HCT116 (cell line): ENCODE measurements at regions not wholly inside any gene's neighbourhood (a gene's known extent, or its start where the extent isn't known, plus 50 kb on each side); places are given as distances from the start of the nearest gene placed in this dataset.

Experiments used
- ATAC-seq: fragments of 200-7000 bp; cut with Tn5 transposase; 2 replicates; pipeline ENCODE4 v1.9.1; 2020; ENCODE audit warnings: mild to moderate bottlenecking, moderate library complexity
- BruUV-seq: library from RNA; stranded (reverse); fragments of 400-500 nt; replicated peaks from 2 replicates; lab custom pipeline; 2021; lab: Mats Ljungman, UMichigan
- CTCF ChIA-PET: fragments of 300-600 bp; sonication (Branson Sonifier 250); formaldehyde crosslinking; loops from one replicate; lab custom pipeline; 2021; ENCODE audit warnings: antibody characterized with exemption; lab: Charles Lee
- POLR2A ChIA-PET: fragments of 300-600, 350-600 bp; sonication (Branson Sonifier 250); formaldehyde crosslinking; loops from one replicate; lab custom pipeline; 2021; ENCODE audit warnings: antibody characterized with exemption; lab: Charles Lee
- RAD21 ChIA-PET, 2 experiments: fragments of 300-600 bp; sonication (Branson Sonifier 250); formaldehyde crosslinking; loops; one replicate each; lab custom pipeline; 2023; ENCODE audit warnings: low total read pairs in 2 of 2; ENCODE audit not compliant: uncharacterized antibody in 2 of 2, unreplicated experiment in 2 of 2, low non-redundant PET in 1 of 2; lab: Charles Lee
- DNase-seq: peaks from one replicate; pipeline ENCODE4 v3.0.0-alpha.2; 2010; ENCODE audit warnings: low read depth, low spot score
- H2AFZ ChIP-seq: fragments of 200-600 bp; shearing (Covaris generic), sonication (generic); 2 replicates; pipeline ENCODE4 v1.6.1; 2017; ENCODE audit warnings: low read depth, mixed run types, mixed read lengths, antibody characterized with exemption, low read length; ENCODE audit not compliant: poor library complexity, severe bottlenecking
- H3K27ac ChIP-seq: 2 replicates; pipeline ENCODE4 v1.5.1; 2012; ENCODE audit warnings: low read depth, low read length
- H3K27me3 ChIP-seq: fragments of 200-600 bp; sonication (generic); 2 replicates; pipeline ENCODE4 v1.6.1; 2016; ENCODE audit warnings: mixed run types, low read length, mixed read lengths; ENCODE audit not compliant: insufficient read depth
- H3K36me3 ChIP-seq, 2 experiments: fragments of 200-500 bp in 1 of 2; fragments of 200-600 bp in 1 of 2; sonication (Bioruptor generic) in 1 of 2; sonication (generic) in 1 of 2; 2 replicates each; pipeline versions ENCODE4 v1.5.1 to v1.6.1; 2014 to 2016; ENCODE audit warnings: low read length in 2 of 2, inconsistent platforms in 1 of 2, mixed read lengths in 1 of 2, mixed run types in 1 of 2; ENCODE audit not compliant: insufficient read depth in 2 of 2, control insufficient read depth in 1 of 2
- H3K4me1 ChIP-seq, 2 experiments: fragments of 200-600 bp in 1 of 2; sonication (generic) in 1 of 2; 2 replicates each; pipeline versions ENCODE4 v1.5.1 to v1.6.1; 2012 to 2017; ENCODE audit warnings: low read length in 2 of 2, inconsistent platforms in 1 of 2, mild to moderate bottlenecking in 1 of 2, mixed read lengths in 1 of 2, mixed run types in 1 of 2, moderate library complexity in 1 of 2; ENCODE audit not compliant: insufficient read depth in 2 of 2, control insufficient read depth in 1 of 2
- H3K4me2 ChIP-seq: fragments of 200-600 bp; sonication (generic); 2 replicates; pipeline ENCODE4 v1.6.1; 2017; ENCODE audit warnings: mixed run types, low read length, mixed read lengths
- H3K4me3 ChIP-seq, 2 experiments: fragments of 200-600 bp in 1 of 2; sonication (generic) in 1 of 2; replicated peaks in 1 of 2; 2 replicates each; pipeline ENCODE4 v1.5.1; 2011 to 2016; ENCODE audit warnings: low read length in 2 of 2, control low read depth in 1 of 2, low read depth in 1 of 2, mild to moderate bottlenecking in 1 of 2, mixed read lengths in 1 of 2, mixed run types in 1 of 2
- H3K79me2 ChIP-seq: fragments of 200-600 bp; sonication (generic); 2 replicates; pipeline ENCODE4 v1.6.1; 2017; ENCODE audit warnings: mild to moderate bottlenecking, mixed run types, low read length, moderate library complexity, mixed read lengths; ENCODE audit not compliant: insufficient read depth
- H3K9ac ChIP-seq: fragments of 200-600 bp; sonication (generic); 2 replicates; pipeline ENCODE4 v1.6.1; 2016; ENCODE audit warnings: low read length, mixed read lengths
- H3K9me2 ChIP-seq: fragments of 200-600 bp; sonication (generic), shearing (Covaris generic); 2 replicates; pipeline ENCODE4 v1.6.1; 2017; ENCODE audit warnings: mixed run types, mild to moderate bottlenecking, moderate library complexity; ENCODE audit not compliant: insufficient read depth
- H3K9me3 ChIP-seq, 2 experiments: fragments of 200-500 bp in 1 of 2; fragments of 200-600 bp in 1 of 2; sonication (Bioruptor generic) in 1 of 2; sonication (generic) in 1 of 2; 2 replicates each; pipeline ENCODE4 v1.6.1; 2014 to 2017; ENCODE audit warnings: low read length in 2 of 2, mixed read lengths in 2 of 2, inconsistent platforms in 1 of 2, low read depth in 1 of 2, mild to moderate bottlenecking in 1 of 2, mixed run types in 1 of 2, moderate library complexity in 1 of 2; ENCODE audit not compliant: control insufficient read depth in 1 of 2, insufficient read depth in 1 of 2
- H4K20me1 ChIP-seq: fragments of 200-600 bp; sonication (generic), shearing (Covaris generic); 2 replicates; pipeline ENCODE4 v1.6.1; 2017; ENCODE audit warnings: mixed run types, mild to moderate bottlenecking, moderate library complexity; ENCODE audit not compliant: insufficient read depth
- CBX3 ChIP-seq: IDR thresholded peaks from 2 replicates; pipeline ENCODE4 v1.6.1; 2012; ENCODE audit warnings: low read depth
- ELF1 ChIP-seq: IDR thresholded peaks from 2 replicates; pipeline ENCODE4 v1.6.1; 2012; ENCODE audit warnings: low read depth, borderline replicate concordance
- EZH2 ChIP-seq: fragments of 200-600 bp; sonication (generic); IDR thresholded peaks from 2 replicates; pipeline ENCODE4 v1.6.1; 2017; ENCODE audit warnings: antibody characterized with exemption, mixed run types
- POLR2AphosphoS5 ChIP-seq: IDR thresholded peaks from 2 replicates; pipeline ENCODE4 v1.6.1; 2011; ENCODE audit warnings: mild to moderate bottlenecking, low read depth, low read length, moderate library complexity
- RAD21 ChIP-seq: IDR thresholded peaks from 2 replicates; pipeline ENCODE4 v1.6.1; 2012; ENCODE audit warnings: low read depth, mild to moderate bottlenecking
- SRF ChIP-seq: IDR thresholded peaks from 2 replicates; pipeline ENCODE4 v1.6.1; 2012; ENCODE audit warnings: low read depth
- TCF7L2 ChIP-seq: IDR thresholded peaks from 2 replicates; pipeline ENCODE4 v1.7.0; 2011; ENCODE audit warnings: borderline replicate concordance, inconsistent platforms; ENCODE audit not compliant: insufficient read depth, insufficient read length; ENCODE audit errors: extremely low read depth
- YY1 ChIP-seq: IDR thresholded peaks from 2 replicates; pipeline ENCODE4 v1.6.1; 2011; ENCODE audit warnings: low read length, low read depth, moderate library complexity, mild to moderate bottlenecking; ENCODE audit not compliant: insufficient replicate concordance; ENCODE audit errors: extremely low read depth
- ZFX ChIP-seq: fragments of 450-650 bp; IDR thresholded peaks from 2 replicates; pipeline ENCODE4 v1.6.1; 2017
- ZNF274 ChIP-seq: fragments of 200-500 bp; sonication (Bioruptor generic); IDR thresholded peaks from 2 replicates; pipeline ENCODE4 v1.6.1; 2014; ENCODE audit warnings: mild to moderate bottlenecking, low read depth, low read length, inconsistent platforms
- intact Hi-C: fragments of 100-400 bp; cut with micrococcal nuclease; formaldehyde crosslinking; loops from 2 replicates; pipeline ENCODE4 v1.10.0; 2022
- TF ChIP-seq, protein P1 (sequence below), 3 experiments: fragments of 200-600 bp in 1 of 3; sonication (generic) in 1 of 3; IDR thresholded peaks in 2 of 3; conservative IDR thresholded peaks in 1 of 3; 2 replicates each; pipeline ENCODE4 v1.5.1; 2012 to 2017; ENCODE audit warnings: low read depth in 2 of 3, low read length in 2 of 3, antibody characterized with exemption in 1 of 3, borderline replicate concordance in 1 of 3, control low read depth in 1 of 3, mild to moderate bottlenecking in 1 of 3, mixed read lengths in 1 of 3, mixed run types in 1 of 3, moderate library complexity in 1 of 3; ENCODE audit not compliant: insufficient read depth in 1 of 3
- TF ChIP-seq, protein P2 (sequence below): IDR thresholded peaks from 2 replicates; pipeline ENCODE4 v1.6.1; 2012

DNA sequence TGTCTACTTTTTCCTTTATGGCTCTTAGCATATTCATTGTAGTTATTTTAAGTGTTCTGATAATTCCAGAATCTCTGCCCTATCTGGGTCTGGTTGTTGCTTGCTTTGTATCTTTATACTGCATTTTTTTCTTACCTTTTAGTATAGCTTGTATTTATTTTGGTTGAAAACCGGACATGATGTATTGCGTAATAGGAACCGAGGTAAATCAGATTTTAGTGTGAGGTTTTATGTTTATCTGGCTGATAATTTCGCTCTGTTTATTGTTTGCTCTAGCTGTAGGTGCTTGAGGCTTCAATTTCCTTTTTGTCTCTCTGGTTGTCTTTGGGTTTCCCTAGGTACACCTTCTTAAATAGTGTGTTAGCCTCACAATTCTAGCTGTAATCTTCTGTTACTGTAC lies 263.8 kb upstream of the LCORL start:
- Histone ChIP-seq H4K20me1 (no peaks in the 10 kb centered on the region), H3K36me3 (no peaks in the 10 kb centered on the region), H3K4me2 (no peak overlapping the region), H3K4me3 (no peak overlapping the region), H2AFZ (no peak overlapping the region), H3K27ac (no peak overlapping the region), H3K27me3 (no peaks in the 10 kb centered on the region; the same call in 1 of the 2 replicates), H3K79me2 (no peaks in the 10 kb centered on the region), H3K9me3 (no peaks in the 10 kb centered on the region), H3K4me1 (no peaks in the 10 kb centered on the region), H3K9me2 (no peaks in the 10 kb centered on the region), H3K9ac (no peak overlapping the region)
- ATAC-seq (no peak), DNase-seq (no peak)
- TF ChIP-seq ZNF274 (no peak), ZFX (no peak), POLR2AphosphoS5 (no peak), EZH2 (no peak), TCF7L2 (no peak), CBX3 (no peak), SRF (no peak), ELF1 (no peak), YY1 (no peak), RAD21 (no peak)
- TF ChIP-seq, protein P1, sequence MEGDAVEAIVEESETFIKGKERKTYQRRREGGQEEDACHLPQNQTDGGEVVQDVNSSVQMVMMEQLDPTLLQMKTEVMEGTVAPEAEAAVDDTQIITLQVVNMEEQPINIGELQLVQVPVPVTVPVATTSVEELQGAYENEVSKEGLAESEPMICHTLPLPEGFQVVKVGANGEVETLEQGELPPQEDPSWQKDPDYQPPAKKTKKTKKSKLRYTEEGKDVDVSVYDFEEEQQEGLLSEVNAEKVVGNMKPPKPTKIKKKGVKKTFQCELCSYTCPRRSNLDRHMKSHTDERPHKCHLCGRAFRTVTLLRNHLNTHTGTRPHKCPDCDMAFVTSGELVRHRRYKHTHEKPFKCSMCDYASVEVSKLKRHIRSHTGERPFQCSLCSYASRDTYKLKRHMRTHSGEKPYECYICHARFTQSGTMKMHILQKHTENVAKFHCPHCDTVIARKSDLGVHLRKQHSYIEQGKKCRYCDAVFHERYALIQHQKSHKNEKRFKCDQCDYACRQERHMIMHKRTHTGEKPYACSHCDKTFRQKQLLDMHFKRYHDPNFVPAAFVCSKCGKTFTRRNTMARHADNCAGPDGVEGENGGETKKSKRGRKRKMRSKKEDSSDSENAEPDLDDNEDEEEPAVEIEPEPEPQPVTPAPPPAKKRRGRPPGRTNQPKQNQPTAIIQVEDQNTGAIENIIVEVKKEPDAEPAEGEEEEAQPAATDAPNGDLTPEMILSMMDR (IDR thresholded peaks at IDR 0.05 in 2 of 3, conservative IDR thresholded peaks at IDR 0.05 in 1 of 3; ENCODE audit: borderline replicate concordance in 1 of 3, insufficient read depth in 1 of 3, low read depth in 2 of 3, low read length in 2 of 3): no peak
- TF ChIP-seq, protein P2, sequence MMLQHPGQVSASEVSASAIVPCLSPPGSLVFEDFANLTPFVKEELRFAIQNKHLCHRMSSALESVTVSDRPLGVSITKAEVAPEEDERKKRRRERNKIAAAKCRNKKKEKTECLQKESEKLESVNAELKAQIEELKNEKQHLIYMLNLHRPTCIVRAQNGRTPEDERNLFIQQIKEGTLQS: no peak
- RAD21 ChIA-PET: no interaction called here
- CTCF ChIA-PET: no interaction called here
- no TSS peak for BruUV-seq
- POLR2A ChIA-PET: no interaction called here
- intact Hi-C loops: no loop called here
